WTC11 (cell line): ENCODE measurements at regions not wholly inside any gene's neighbourhood (a gene's known extent, or its start where the extent isn't known, plus 50 kb on each side); places are given as distances from the start of the nearest gene placed in this dataset.

Source experiments
- ATAC-seq: fragments of 200-7000 bp; cut with Tn5 transposase; 2 replicates; pipeline ENCODE4 v1.10.0; 2021; ENCODE audit warnings: mild to moderate bottlenecking, moderate library complexity
- CTCF ChIA-PET: fragments of 300-600 bp; sonication (Branson Sonifier 250); formaldehyde crosslinking; loops from one replicate; lab custom pipeline; 2021; ENCODE audit warnings: antibody characterized with exemption; lab: Charles Lee
- POLR2A ChIA-PET: fragments of 350-600 bp; sonication (Branson Sonifier 250); formaldehyde crosslinking; loops from one replicate; lab custom pipeline; 2021; ENCODE audit warnings: antibody characterized with exemption; lab: Charles Lee
- DNase-seq: peaks from one replicate; pipeline ENCODE4 v3.0.0; 2021; ENCODE audit warnings: low spot score
- H3K27ac Mint-ChIP-seq: 2 replicates; pipeline ENCODE4 v1.8.0; 2021; ENCODE audit warnings: mixed read lengths
- H3K27me3 Mint-ChIP-seq: 2 replicates; pipeline ENCODE4 v1.8.0; 2021; ENCODE audit warnings: low read depth, mild to moderate bottlenecking, moderate library complexity, mixed read lengths
- H3K36me3 Mint-ChIP-seq: 2 replicates; pipeline ENCODE4 v1.8.0; 2021; ENCODE audit warnings: mixed read lengths
- H3K4me1 Mint-ChIP-seq: 2 replicates; pipeline ENCODE4 v1.8.0; 2022; ENCODE audit warnings: mixed read lengths
- H3K4me3 Mint-ChIP-seq: 2 replicates; pipeline ENCODE4 v1.8.0; 2021; ENCODE audit warnings: mild to moderate bottlenecking, moderate library complexity, mixed read lengths
- H3K9me3 Mint-ChIP-seq: 2 replicates; pipeline ENCODE4 v1.8.0; 2021; ENCODE audit warnings: mixed read lengths
- AR ChIP-seq: fragments of 250-450 bp; sonication (Bioruptor Pico); IDR thresholded peaks from 2 replicates; pipeline ENCODE4 v1.9.0; 2021; ENCODE audit warnings: mild to moderate bottlenecking
- ATF2 ChIP-seq: sonication (generic); formaldehyde crosslinking; IDR thresholded peaks from 2 replicates; pipeline ENCODE4 v1.8.1; 2022; ENCODE audit warnings: low read depth, missing genetic modification reagents, borderline replicate concordance
- CBFB ChIP-seq: sonication (generic); formaldehyde crosslinking; IDR thresholded peaks from 2 replicates; pipeline ENCODE4 v1.8.1; 2022; ENCODE audit warnings: mild to moderate bottlenecking, low read depth, missing genetic modification reagents
- CTCF ChIP-seq: fragments of 200-600 bp; IDR thresholded peaks from 2 replicates; pipeline ENCODE4 v1.8.0; 2022; ENCODE audit warnings: antibody characterized with exemption
- ESRRA ChIP-seq: sonication (generic); formaldehyde crosslinking; IDR thresholded peaks from 2 replicates; pipeline ENCODE4 v1.8.1; 2022; ENCODE audit warnings: mild to moderate bottlenecking, missing genetic modification reagents, borderline replicate concordance
- GRHL2 ChIP-seq: fragments of 250-450 bp; sonication (Bioruptor Pico); IDR thresholded peaks from 2 replicates; pipeline ENCODE4 v1.8.0; 2022; ENCODE audit warnings: mild to moderate bottlenecking, moderate library complexity; ENCODE audit not compliant: insufficient replicate concordance, severe bottlenecking
- GTF2I ChIP-seq: fragments of 250-450 bp; sonication (Bioruptor Pico); conservative IDR thresholded peaks from 2 replicates; pipeline ENCODE4 v1.4.0; 2021; ENCODE audit warnings: mild to moderate bottlenecking
- JUN ChIP-seq: sonication (generic); formaldehyde crosslinking; IDR thresholded peaks from 2 replicates; pipeline ENCODE4 v1.8.0; 2023; ENCODE audit warnings: mild to moderate bottlenecking, missing genetic modification reagents
- MAX ChIP-seq: sonication (generic); formaldehyde crosslinking; IDR thresholded peaks from 2 replicates; pipeline ENCODE4 v1.8.0; 2022; ENCODE audit warnings: mild to moderate bottlenecking, missing genetic modification reagents
- NFYB ChIP-seq: sonication (generic); formaldehyde crosslinking; conservative IDR thresholded peaks from 2 replicates; pipeline ENCODE4 v1.8.0; 2022; ENCODE audit warnings: low read depth, missing genetic modification reagents
- NR1H2 ChIP-seq: sonication (generic); formaldehyde crosslinking; IDR thresholded peaks from 2 replicates; pipeline ENCODE4 v1.9.0; 2021; ENCODE audit warnings: mild to moderate bottlenecking, moderate library complexity, missing genetic modification reagents
- NR2C2 ChIP-seq: sonication (generic); formaldehyde crosslinking; IDR thresholded peaks from 2 replicates; pipeline ENCODE4 v1.8.0; 2022; ENCODE audit warnings: mild to moderate bottlenecking, missing genetic modification reagents
- NR3C1 ChIP-seq: sonication (generic); formaldehyde crosslinking; conservative IDR thresholded peaks from 2 replicates; pipeline ENCODE4 v1.8.1; 2023; ENCODE audit warnings: low read depth, mild to moderate bottlenecking, missing genetic modification reagents
- RELA ChIP-seq: sonication (generic); formaldehyde crosslinking; IDR thresholded peaks from 2 replicates; pipeline ENCODE4 v1.8.1; 2022; ENCODE audit warnings: missing genetic modification reagents, mild to moderate bottlenecking, borderline replicate concordance
- RORB ChIP-seq: fragments of 250-450 bp; sonication (Bioruptor Pico); IDR thresholded peaks from 2 replicates; pipeline ENCODE4 v1.9.0; 2021; ENCODE audit warnings: mild to moderate bottlenecking
- SP1 ChIP-seq: sonication (generic); formaldehyde crosslinking; conservative IDR thresholded peaks from 2 replicates; pipeline ENCODE4 v1.8.1; 2022; ENCODE audit warnings: missing genetic modification reagents
- ZBTB43 ChIP-seq: sonication (generic); formaldehyde crosslinking; IDR thresholded peaks from 2 replicates; pipeline ENCODE4 v1.8.1; 2023; ENCODE audit warnings: mild to moderate bottlenecking, missing genetic modification reagents
- ZMAT4 ChIP-seq: fragments of 250-450 bp; sonication (Bioruptor Pico); IDR thresholded peaks from 2 replicates; pipeline ENCODE4 v1.9.0; 2021; ENCODE audit warnings: mild to moderate bottlenecking
- ZNF396 ChIP-seq: fragments of 250-450 bp; sonication (Bioruptor Pico); IDR thresholded peaks from 2 replicates; pipeline ENCODE4 v1.8.0; 2021; ENCODE audit warnings: mild to moderate bottlenecking, moderate library complexity, borderline replicate concordance
- ZNF532 ChIP-seq: fragments of 250-450 bp; sonication (Bioruptor Pico); IDR thresholded peaks from 2 replicates; pipeline ENCODE4 v1.9.0; 2021; ENCODE audit warnings: mild to moderate bottlenecking, borderline replicate concordance
- ZNF671 ChIP-seq: fragments of 250-450 bp; sonication (Bioruptor Pico); IDR thresholded peaks from 2 replicates; pipeline ENCODE4 v1.8.0; 2021; ENCODE audit warnings: mild to moderate bottlenecking

- H3K27me3 Mint-ChIP-seq = no peaks in the 10 kb centered on the region
- ATAC-seq (no peak), DNase-seq (no peak)
- no peak overlapping the region for H3K4me3 Mint-ChIP-seq
- TF ChIP-seq AR (CRISPR knock-in tag) (no peak), NR1H2 (no peak), JUN (no peak), RORB (CRISPR knock-in tag) (no peak), ESRRA (CRISPR knock-in tag) (no peak), NR3C1 (CRISPR knock-in tag) (no peak)
- no peaks in the 10 kb centered on the region for H3K9me3 Mint-ChIP-seq
- ChIA-PET CTCF (interaction anchor here (1.0 kb wide), 1 partner anchor 164 kb away, joined by 3 read pairs; no protein-coding TSS in a partner anchor), POLR2A (no interaction called here)
- no peak overlapping the region for H3K27ac Mint-ChIP-seq
- H3K4me1 Mint-ChIP-seq = peaks cover 4% of the 10 kb centered on the region
- H3K36me3 Mint-ChIP-seq = no peaks in the 10 kb centered on the region
Measured at GRCh38 chr1:63152572-63152971, 169.8 kb upstream of the FOXD3 start.

GRCh38 chr1:63155437-63155836 lies 166.9 kb upstream of the FOXD3 start:
- Mint-ChIP-seq H3K36me3 (no peaks in the 10 kb centered on the region), H3K4me1 (no peaks in the 10 kb centered on the region; the same call in 1 of the 2 replicates), H3K27ac (no peak overlapping the region), H3K27me3 (no peaks in the 10 kb centered on the region), H3K9me3 (no peaks in the 10 kb centered on the region), H3K4me3 (no peak overlapping the region)
- no peak for TF ChIP-seq ZMAT4
- no peak for TF ChIP-seq ZNF671
- no peak for TF ChIP-seq GRHL2 (CRISPR knock-in tag)
- ChIA-PET POLR2A (no interaction called here), CTCF (interaction anchor here (1.1 kb wide), 1 partner anchor 314 kb away, joined by 3 read pairs; no protein-coding TSS in a partner anchor)
- ATAC-seq (no peak), DNase-seq (no peak)

- Mint-ChIP-seq H3K4me3 (no peak overlapping the region), H3K27ac (no peak overlapping the region), H3K9me3 (no peaks in the 10 kb centered on the region), H3K36me3 (no peaks in the 10 kb centered on the region), H3K27me3 (no peaks in the 10 kb centered on the region; the same call in 1 of the 2 replicates), H3K4me1 (no peaks in the 10 kb centered on the region; the same call in 1 of the 2 replicates)
- no peak for DNase-seq
- ChIA-PET POLR2A (no interaction called here), CTCF (interaction anchor here (0.9 kb wide), 1 partner anchor 8 kb away, joined by 3 read pairs; no protein-coding TSS in a partner anchor)
- ATAC-seq = no peak
- TF ChIP-seq GTF2I (CRISPR knock-in tag) = no peak
- no peak for TF ChIP-seq RELA (CRISPR knock-in tag)
- no peak for TF ChIP-seq MAX (CRISPR knock-in tag)
- no peak for TF ChIP-seq NR2C2 (CRISPR knock-in tag)
- no peak for TF ChIP-seq CBFB
- TF ChIP-seq NFYB (CRISPR knock-in tag) = no peak
- TF ChIP-seq CTCF = no peak
- no peak for TF ChIP-seq ZBTB43 (CRISPR knock-in tag)
- TF ChIP-seq SP1 (CRISPR knock-in tag) = no peak
- TF ChIP-seq ZNF671 = no peak
- no peak for TF ChIP-seq ATF2 (CRISPR knock-in tag)
- TF ChIP-seq ZNF396 (CRISPR knock-in tag) = no peak
- TF ChIP-seq ZNF532 (CRISPR knock-in tag) = no peak
Measured at GRCh38 chr1:63157085-63157484, 165.3 kb upstream of the FOXD3 start.
